H1 (cell line): ENCODE measurements at regions not wholly inside any gene's neighbourhood (a gene's known extent, or its start where the extent isn't known, plus 50 kb on each side); places are given as distances from the start of the nearest gene placed in this dataset.

Experiments used
- CTCF ChIA-PET: fragments of 300-600 bp; sonication (Branson Sonifier 250); formaldehyde crosslinking; loops from one replicate; lab custom pipeline; 2021; ENCODE audit not compliant: partially characterized antibody; lab: Charles Lee
- POLR2A ChIA-PET: fragments of 300-600 bp; sonication (Branson Sonifier 250); formaldehyde crosslinking; loops from one replicate; lab custom pipeline; 2021; ENCODE audit warnings: inconsistent platforms; ENCODE audit not compliant: partially characterized antibody; lab: Charles Lee
- DNase-seq, 2 experiments: peaks; one replicate each; pipeline versions ENCODE4 v3.0.0 to v3.0.0-alpha.2; 2010 to 2022; ENCODE audit warnings: low spot score in 2 of 2, low read depth in 1 of 2, mixed read lengths in 1 of 2
- FAIRE-seq: peaks from 2 replicates; lab custom pipeline; 2011; peaks lifted over from hg19 to GRCh38; lab: Jason Lieb, UNC
- H2AFZ ChIP-seq: 2 replicates; pipeline ENCODE4 v1.8.1; 2012; ENCODE audit warnings: low read length, inconsistent platforms
- H2AK5ac ChIP-seq: 2 replicates; pipeline ENCODE4 v1.6.1; 2013; ENCODE audit warnings: low read depth, low read length
- H2BK120ac ChIP-seq: replicated peaks from 2 replicates; pipeline ENCODE3; 2013; ENCODE audit warnings: low read depth, low read length, inconsistent platforms
- H2BK12ac ChIP-seq: 2 replicates; pipeline ENCODE4 v1.6.1; 2013; ENCODE audit warnings: low read depth, low read length
- H2BK15ac ChIP-seq: 2 replicates; pipeline ENCODE4 v1.6.1; 2013; ENCODE audit warnings: low read length
- H2BK20ac ChIP-seq: 2 replicates; pipeline ENCODE4 v1.6.1; 2013; ENCODE audit warnings: low read length
- H2BK5ac ChIP-seq: 2 replicates; pipeline ENCODE4 v1.6.1; 2013; ENCODE audit warnings: low read depth, low read length
- H3K14ac ChIP-seq: 2 replicates; pipeline ENCODE4 v1.6.1; 2013; ENCODE audit warnings: inconsistent platforms; ENCODE audit not compliant: insufficient read length
- H3K18ac ChIP-seq: 2 replicates; pipeline ENCODE4 v1.6.1; 2013; ENCODE audit warnings: low read length; ENCODE audit errors: extremely low read depth
- H3K23ac ChIP-seq: 2 replicates; pipeline ENCODE4 v1.6.1; 2013; ENCODE audit warnings: inconsistent platforms; ENCODE audit not compliant: insufficient read length
- H3K23me2 ChIP-seq: 2 replicates; pipeline ENCODE4 v1.6.1; 2013; ENCODE audit warnings: low read depth, low read length
- H3K27ac ChIP-seq: 2 replicates; pipeline ENCODE4 v1.6.1; 2011; ENCODE audit warnings: low read depth, low read length, inconsistent platforms
- H3K27me3 ChIP-seq, 4 experiments: replicated peaks in 1 of 4; 1 replicate in 1 of 4; 2 replicates in 3 of 4; pipeline versions ENCODE4 v1.6.1 to v1.8.1; 2011 to 2013; ENCODE audit warnings: low read length in 3 of 4, mild to moderate bottlenecking in 3 of 4, inconsistent platforms in 2 of 4, mixed read lengths in 2 of 4, moderate library complexity in 1 of 4; ENCODE audit not compliant: control insufficient read depth in 3 of 4, insufficient read depth in 3 of 4; ENCODE audit errors: extremely low read depth in 1 of 4
- H3K36me3 ChIP-seq, 4 experiments: 2 replicates each; pipeline versions ENCODE4 v1.6.1 to v1.8.1; 2011 to 2013; ENCODE audit warnings: mild to moderate bottlenecking in 4 of 4, low read length in 3 of 4, moderate library complexity in 2 of 4, control low read depth in 1 of 4, inconsistent platforms in 1 of 4; ENCODE audit not compliant: insufficient read depth in 4 of 4, control insufficient read depth in 2 of 4
- H3K4ac ChIP-seq: replicated peaks from 2 replicates; pipeline ENCODE3; 2013; ENCODE audit warnings: low read length, low read depth, mixed read lengths, inconsistent platforms; ENCODE audit not compliant: insufficient read length
- H3K4me1 ChIP-seq, 4 experiments: replicated peaks in 1 of 4; 1 replicate in 1 of 4; 2 replicates in 3 of 4; pipeline versions ENCODE4 v1.6.1 to v1.8.1; 2011 to 2013; ENCODE audit warnings: low read length in 3 of 4, inconsistent platforms in 2 of 4, mixed read lengths in 1 of 4; ENCODE audit not compliant: insufficient read depth in 4 of 4, control insufficient read depth in 3 of 4
- H3K4me2 ChIP-seq, 2 experiments: 2 replicates each; pipeline versions ENCODE4 v1.6.1 to v1.8.1; 2011 to 2013; ENCODE audit warnings: low read depth in 2 of 2, low read length in 2 of 2, control low read depth in 1 of 2, inconsistent platforms in 1 of 2, mild to moderate bottlenecking in 1 of 2; ENCODE audit not compliant: insufficient read depth in 1 of 2
- H3K4me3 ChIP-seq, 4 experiments: fragments of 200-600, 300-600 bp in 1 of 4; sonication (generic), shearing (Covaris generic), sonication (Bioruptor Twin) in 1 of 4; 2 replicates each; pipeline versions ENCODE4 v1.5.1 to v1.8.1; 2011 to 2016; ENCODE audit warnings: low read length in 4 of 4, low read depth in 3 of 4, control low read depth in 2 of 4, inconsistent platforms in 2 of 4, mild to moderate bottlenecking in 2 of 4, mixed read lengths in 1 of 4, moderate library complexity in 1 of 4; ENCODE audit not compliant: insufficient read depth in 2 of 4; ENCODE audit errors: extremely low read depth in 1 of 4
- H3K56ac ChIP-seq: replicated peaks from 2 replicates; pipeline ENCODE3; 2013; ENCODE audit warnings: low read depth, mild to moderate bottlenecking, mixed read lengths, low read length, inconsistent platforms; ENCODE audit not compliant: insufficient read length
- H3K79me1 ChIP-seq: 2 replicates; pipeline ENCODE4 v1.6.1; 2013; ENCODE audit warnings: low read depth, low read length, control low read depth
- H3K79me2 ChIP-seq, 2 experiments: 2 replicates each; pipeline versions ENCODE4 v1.6.1 to v1.8.1; 2012 to 2013; ENCODE audit warnings: low read length in 2 of 2, mild to moderate bottlenecking in 2 of 2, inconsistent platforms in 1 of 2; ENCODE audit not compliant: insufficient read depth in 2 of 2, control insufficient read depth in 1 of 2
- H3K9ac ChIP-seq, 4 experiments: replicated peaks in 1 of 4; 1 replicate in 1 of 4; 2 replicates in 3 of 4; pipeline versions ENCODE4 v1.6.1 to v1.8.1; 2011 to 2013; ENCODE audit warnings: low read depth in 3 of 4, low read length in 3 of 4, control low read depth in 2 of 4, mild to moderate bottlenecking in 2 of 4, moderate library complexity in 2 of 4, inconsistent platforms in 1 of 4; ENCODE audit errors: extremely low read depth in 1 of 4
- H3K9me3 ChIP-seq, 2 experiments: 2 replicates each; pipeline versions ENCODE4 v1.6.1 to v1.8.1; 2012 to 2013; ENCODE audit warnings: mild to moderate bottlenecking in 2 of 2, moderate library complexity in 2 of 2, control low read depth in 1 of 2, inconsistent platforms in 1 of 2, low read depth in 1 of 2, low read length in 1 of 2, mixed read lengths in 1 of 2; ENCODE audit not compliant: insufficient read depth in 2 of 2
- H4K20me1 ChIP-seq, 2 experiments: replicated peaks in 1 of 2; 2 replicates each; pipeline versions ENCODE3 to v1.8.1; 2011 to 2013; ENCODE audit warnings: inconsistent platforms in 2 of 2, low read length in 2 of 2, mild to moderate bottlenecking in 1 of 2; ENCODE audit not compliant: insufficient read depth in 2 of 2, control insufficient read depth in 1 of 2
- H4K5ac ChIP-seq: 2 replicates; pipeline ENCODE4 v1.6.1; 2013; ENCODE audit warnings: low read length, low read depth, mixed read lengths, inconsistent platforms; ENCODE audit not compliant: insufficient read length
- H4K8ac ChIP-seq: 2 replicates; pipeline ENCODE4 v1.8.0; 2013; ENCODE audit warnings: mild to moderate bottlenecking, moderate library complexity, low read length, inconsistent platforms; ENCODE audit not compliant: insufficient read depth; ENCODE audit errors: extremely low read depth
- H4K91ac ChIP-seq: replicated peaks from 2 replicates; pipeline ENCODE3; 2013; ENCODE audit warnings: low read length, mixed read lengths, inconsistent platforms; ENCODE audit not compliant: insufficient read length
- KDM1A ChIP-seq: fragments of 200-600, 300-600 bp; sonication (generic); IDR thresholded peaks from 2 replicates; pipeline ENCODE4 v1.7.1; 2016; ENCODE audit warnings: mild to moderate bottlenecking, low read length, borderline replicate concordance
- KDM4A ChIP-seq: IDR thresholded peaks from one replicate; pipeline ENCODE4 v1.7.1; 2012; ENCODE audit warnings: low read depth, mild to moderate bottlenecking, moderate library complexity, low read length, inconsistent platforms; ENCODE audit not compliant: severe bottlenecking
- KDM5A ChIP-seq: fragments of 200-600 bp; IDR thresholded peaks from 2 replicates; pipeline ENCODE4 v1.7.1; 2012; ENCODE audit warnings: mild to moderate bottlenecking, low read length, inconsistent platforms, mixed read lengths
- SP4 ChIP-seq: IDR thresholded peaks from 2 replicates; pipeline ENCODE4 v1.6.1; 2012; ENCODE audit warnings: low read length, inconsistent platforms
- TEAD4 ChIP-seq: IDR thresholded peaks from 2 replicates; pipeline ENCODE4 v1.6.1; 2012; ENCODE audit warnings: low read depth, low read length, inconsistent platforms, mixed read lengths
- WGBS, 2 experiments: shearing (Covaris generic) in 1 of 2; methylation state at CpG; one replicate each; pipeline versions ENCODE4 v1.1.6 to v1.1.7; 2013 to 2015; ENCODE audit warnings: low lambda C conversion rate in 2 of 2, mixed read lengths in 2 of 2, inconsistent platforms in 1 of 2, low coverage in 1 of 2, missing lambda C conversion rate in 1 of 2; ENCODE audit not compliant: insufficient replicate concordance in 2 of 2, insufficient coverage in 1 of 2, insufficient read length in 1 of 2; ENCODE audit errors: extremely low coverage in 1 of 2, missing lambda C conversion rate in 1 of 2; 5-methylcytosine and 5-hydroxymethylcytosine counted together

DNA sequence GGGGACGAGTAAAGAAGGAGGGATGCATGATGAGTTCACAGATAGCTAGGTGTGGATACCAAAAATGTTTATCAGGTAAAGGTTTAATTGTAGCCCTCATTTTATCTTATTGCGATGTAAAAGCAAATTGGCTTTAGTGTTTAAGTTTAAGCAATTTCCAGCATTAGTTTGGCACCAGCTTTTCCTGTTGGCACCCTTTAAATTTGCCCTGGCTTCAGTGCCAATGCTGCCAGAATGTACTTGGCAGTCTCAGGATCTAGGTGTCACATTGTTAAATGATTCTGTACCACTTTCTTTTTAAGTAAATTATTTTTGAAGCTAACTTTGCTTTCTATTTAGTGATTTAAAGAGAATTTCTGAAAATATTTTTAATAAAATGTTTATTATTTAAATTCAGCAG is 681.8 kb downstream of the PCDH18 start:
- H3K9me3 ChIP-seq: no peaks in the 10 kb centered on the region
- H3K56ac ChIP-seq: no peak overlapping the region
- H2BK5ac ChIP-seq: no peak overlapping the region
- no peak overlapping the region for H3K18ac ChIP-seq
- CTCF ChIA-PET: interaction anchor here (1.6 kb wide), 1 partner anchor 15 kb away, joined by 3 read pairs; no protein-coding TSS in a partner anchor
- no peak overlapping the region for H4K91ac ChIP-seq
- no peak overlapping the region for H2AK5ac ChIP-seq
- no peaks in the 10 kb centered on the region for H3K23me2 ChIP-seq
- POLR2A ChIA-PET: no interaction called here
- no peak overlapping the region for H2BK12ac ChIP-seq
- H3K4me2 ChIP-seq: no peak overlapping the region
- no peak overlapping the region for H3K27ac ChIP-seq
- no peak overlapping the region for H4K5ac ChIP-seq
- no peak overlapping the region for H2BK15ac ChIP-seq
- no peak overlapping the region for H3K23ac ChIP-seq
- H4K20me1 ChIP-seq: no peaks in the 10 kb centered on the region
- 96% methylated on average over 2 of the region's 2 CpGs; no CpG with 5 or more reads in 1 of the 2 experiments for WGBS, 2 experiments
- H4K8ac ChIP-seq: no peak overlapping the region
- no peak overlapping the region for H3K4ac ChIP-seq
- H2BK120ac ChIP-seq: no peak overlapping the region
- DNase-seq: no peak
- no peak overlapping the region for H2AFZ ChIP-seq
- no peaks in the 10 kb centered on the region for H3K27me3 ChIP-seq
- no peak for FAIRE-seq
- H3K4me3 ChIP-seq: no peak overlapping the region
- no peaks in the 10 kb centered on the region for H3K36me3 ChIP-seq
- H3K9ac ChIP-seq: no peak overlapping the region
- no peak overlapping the region for H2BK20ac ChIP-seq
- TF ChIP-seq KDM1A (no peak), KDM4A (no peak), SP4 (no peak), TEAD4 (no peak), KDM5A (no peak)
- no peaks in the 10 kb centered on the region for H3K79me2 ChIP-seq
- no peaks in the 10 kb centered on the region for H3K4me1 ChIP-seq
- no peak overlapping the region for H3K14ac ChIP-seq
- H3K79me1 ChIP-seq: no peaks in the 10 kb centered on the region
